Uterus (tissue), 2 donors: ENCODE measurements at regions not wholly inside any gene's neighbourhood (a gene's known extent, or its start where the extent isn't known, plus 50 kb on each side); places are given as distances from the start of the nearest gene placed in this dataset.

Experiments
- POLR2A ChIP-seq, 2 donors: fragments of 450-650 bp; IDR thresholded peaks; one replicate each; pipeline ENCODE4 v1.6.1; 2016; ENCODE audit warnings: antibody characterized with exemption in 2 of 2, mild to moderate bottlenecking in 1 of 2, moderate library complexity in 1 of 2
- TF ChIP-seq, protein P1 (sequence below), 4 experiments: fragments of 200-600 bp in 2 of 4; fragments of 450-650 bp in 2 of 4; sonication (generic) in 2 of 4; IDR thresholded peaks; one replicate each; pipeline ENCODE4 v1.5.1; 2016 to 2019; ENCODE audit warnings: antibody characterized with exemption in 4 of 4, mild to moderate bottlenecking in 2 of 4, moderate library complexity in 1 of 4

DNA sequence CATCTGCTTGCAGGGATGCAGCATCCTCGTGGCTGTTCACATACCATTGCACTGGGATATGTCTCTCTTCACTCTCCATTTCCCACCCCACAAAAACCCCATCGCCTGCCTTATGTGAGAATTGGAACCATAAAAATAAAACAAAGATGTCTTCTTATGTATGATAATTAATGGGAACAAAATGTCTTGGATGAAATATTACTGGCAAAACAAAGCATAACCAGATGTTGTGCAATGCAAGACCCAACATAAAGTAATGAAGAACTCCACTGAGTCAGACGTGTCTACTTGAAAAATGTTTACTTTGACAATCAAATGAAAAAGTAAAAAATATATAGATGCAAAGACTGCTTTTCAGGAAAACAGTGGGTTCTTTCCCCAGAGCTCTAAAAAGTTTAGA is 611.3 kb upstream of the SYT4 start:
- TF ChIP-seq POLR2A (IDR thresholded peaks at IDR 0.05), result no peak
- TF ChIP-seq, protein P1, sequence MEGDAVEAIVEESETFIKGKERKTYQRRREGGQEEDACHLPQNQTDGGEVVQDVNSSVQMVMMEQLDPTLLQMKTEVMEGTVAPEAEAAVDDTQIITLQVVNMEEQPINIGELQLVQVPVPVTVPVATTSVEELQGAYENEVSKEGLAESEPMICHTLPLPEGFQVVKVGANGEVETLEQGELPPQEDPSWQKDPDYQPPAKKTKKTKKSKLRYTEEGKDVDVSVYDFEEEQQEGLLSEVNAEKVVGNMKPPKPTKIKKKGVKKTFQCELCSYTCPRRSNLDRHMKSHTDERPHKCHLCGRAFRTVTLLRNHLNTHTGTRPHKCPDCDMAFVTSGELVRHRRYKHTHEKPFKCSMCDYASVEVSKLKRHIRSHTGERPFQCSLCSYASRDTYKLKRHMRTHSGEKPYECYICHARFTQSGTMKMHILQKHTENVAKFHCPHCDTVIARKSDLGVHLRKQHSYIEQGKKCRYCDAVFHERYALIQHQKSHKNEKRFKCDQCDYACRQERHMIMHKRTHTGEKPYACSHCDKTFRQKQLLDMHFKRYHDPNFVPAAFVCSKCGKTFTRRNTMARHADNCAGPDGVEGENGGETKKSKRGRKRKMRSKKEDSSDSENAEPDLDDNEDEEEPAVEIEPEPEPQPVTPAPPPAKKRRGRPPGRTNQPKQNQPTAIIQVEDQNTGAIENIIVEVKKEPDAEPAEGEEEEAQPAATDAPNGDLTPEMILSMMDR (IDR thresholded peaks at IDR 0.05), result no peak
